Loucy (cell line): ENCODE measurements at regions not wholly inside any gene's neighbourhood (a gene's known extent, or its start where the extent isn't known, plus 50 kb on each side); places are given as distances from the start of the nearest gene placed in this dataset.

Experiments
- EZH2phosphoT487 ChIP-seq: fragments of 200-600 bp; IDR thresholded peaks from 2 replicates; pipeline ENCODE4 v1.6.1; 2018; ENCODE audit warnings: antibody characterized with exemption, mild to moderate bottlenecking, moderate library complexity, borderline replicate concordance
- TF ChIP-seq, protein P1 (sequence below): fragments of 200-600 bp; sonication (generic); conservative IDR thresholded peaks from 2 replicates; pipeline ENCODE4 v1.5.1; 2014; ENCODE audit warnings: mild to moderate bottlenecking, antibody characterized with exemption, low read length

DNA sequence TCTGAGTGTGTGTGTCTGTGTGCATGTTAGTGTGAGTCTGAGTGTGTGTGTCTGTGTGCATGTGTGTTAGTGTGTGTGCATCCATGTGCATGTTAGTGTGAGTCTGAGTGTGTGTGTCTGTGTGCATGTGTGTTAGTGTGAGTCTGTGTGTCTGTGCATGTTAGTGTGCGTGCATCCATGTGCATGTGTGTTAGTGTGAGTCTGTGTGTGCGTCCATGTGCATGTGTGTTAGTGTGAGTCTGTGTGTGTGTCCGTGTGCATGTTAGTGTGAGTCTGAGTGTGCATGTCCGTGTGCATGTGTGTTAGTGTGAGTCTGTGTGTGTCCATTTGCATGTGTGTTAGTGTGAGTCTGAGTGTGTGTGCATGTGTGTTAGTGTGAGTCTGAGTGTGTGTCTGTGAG lies 76.6 kb upstream of the ACTRT2 start:
- TF ChIP-seq, protein P1, sequence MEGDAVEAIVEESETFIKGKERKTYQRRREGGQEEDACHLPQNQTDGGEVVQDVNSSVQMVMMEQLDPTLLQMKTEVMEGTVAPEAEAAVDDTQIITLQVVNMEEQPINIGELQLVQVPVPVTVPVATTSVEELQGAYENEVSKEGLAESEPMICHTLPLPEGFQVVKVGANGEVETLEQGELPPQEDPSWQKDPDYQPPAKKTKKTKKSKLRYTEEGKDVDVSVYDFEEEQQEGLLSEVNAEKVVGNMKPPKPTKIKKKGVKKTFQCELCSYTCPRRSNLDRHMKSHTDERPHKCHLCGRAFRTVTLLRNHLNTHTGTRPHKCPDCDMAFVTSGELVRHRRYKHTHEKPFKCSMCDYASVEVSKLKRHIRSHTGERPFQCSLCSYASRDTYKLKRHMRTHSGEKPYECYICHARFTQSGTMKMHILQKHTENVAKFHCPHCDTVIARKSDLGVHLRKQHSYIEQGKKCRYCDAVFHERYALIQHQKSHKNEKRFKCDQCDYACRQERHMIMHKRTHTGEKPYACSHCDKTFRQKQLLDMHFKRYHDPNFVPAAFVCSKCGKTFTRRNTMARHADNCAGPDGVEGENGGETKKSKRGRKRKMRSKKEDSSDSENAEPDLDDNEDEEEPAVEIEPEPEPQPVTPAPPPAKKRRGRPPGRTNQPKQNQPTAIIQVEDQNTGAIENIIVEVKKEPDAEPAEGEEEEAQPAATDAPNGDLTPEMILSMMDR = no peak
- no peak for TF ChIP-seq EZH2phosphoT487
